ENCODE measurements at regions not wholly inside any gene's neighbourhood (a gene's known extent, or its start where the extent isn't known, plus 50 kb on each side); places are given as distances from the start of the nearest gene placed in this dataset.
"Not testable (repeated sequence)": the region's sequence is repeated elsewhere in the genome, so short reads cannot be mapped to it uniquely, and the experiment has no call there.

- no peak for TF ChIP-seq CTCF (IDR thresholded peaks at IDR 0.05; ENCODE audit: insufficient read depth, low read length)
- no peak overlapping the region for H3K4me3 ChIP-seq (ENCODE audit: low read depth, low read length)
- no peak for DNase-seq (ENCODE audit: low read depth)
Measured at GRCh38 chr16:66032841-66033240, 333.6 kb upstream of the CDH5 start.

- DNase-seq (ENCODE audit: low read depth) = peak; percentile 79
- no peak for TF ChIP-seq CTCF (IDR thresholded peaks at IDR 0.05; ENCODE audit: insufficient read depth, low read length)
- H3K4me3 ChIP-seq (ENCODE audit: low read depth, low read length) = no peak overlapping the region
Measured at GRCh38 chr16:66030036-66030435, 336.5 kb upstream of the CDH5 start.

GRCh38 chr16:66028510-66029216 is 337.8 kb upstream of the CDH5 start:
- H3K4me3 ChIP-seq (ENCODE audit: low read depth, low read length) = no peak overlapping the region
- peak; percentile 85 for DNase-seq (ENCODE audit: low read depth)
- no peak for TF ChIP-seq CTCF (IDR thresholded peaks at IDR 0.05; ENCODE audit: insufficient read depth, low read length)

GRCh38 chr16:66026787-66027330 is 339.6 kb upstream of the CDH5 start:
- H3K4me3 ChIP-seq (ENCODE audit: low read depth, low read length) = no peak overlapping the region
- no peak for TF ChIP-seq CTCF (IDR thresholded peaks at IDR 0.05; ENCODE audit: insufficient read depth, low read length)
- DNase-seq (ENCODE audit: low read depth) = no peak

GRCh38 chr16:66026211-66026610 is 340.3 kb upstream of the CDH5 start:
- TF ChIP-seq CTCF (IDR thresholded peaks at IDR 0.05; ENCODE audit: insufficient read depth, low read length) = peak; percentile 36
- no peak overlapping the region for H3K4me3 ChIP-seq (ENCODE audit: low read depth, low read length)
- no peak for DNase-seq (ENCODE audit: low read depth)

GRCh38 chr16:66025751-66026150 is 340.7 kb upstream of the CDH5 start:
- TF ChIP-seq CTCF (IDR thresholded peaks at IDR 0.05; ENCODE audit: insufficient read depth, low read length) = no peak
- H3K4me3 ChIP-seq (ENCODE audit: low read depth, low read length) = no peak overlapping the region
- no peak for DNase-seq (ENCODE audit: low read depth)

- not testable (repeated sequence) for DNase-seq (ENCODE audit: low read depth); H3K4me3 ChIP-seq (ENCODE audit: low read depth, low read length)
Measured at GRCh38 chr16:66024567-66024966, 341.9 kb upstream of the CDH5 start.

Measured in fibroblast of the aortic adventitia (primary cell).